Neuron (in vitro differentiated cells): ENCODE measurements at regions not wholly inside any gene's neighbourhood (a gene's known extent, or its start where the extent isn't known, plus 50 kb on each side); places are given as distances from the start of the nearest gene placed in this dataset.
"Not testable (repeated sequence)": the region's sequence is repeated elsewhere in the genome, so short reads cannot be mapped to it uniquely, and the experiment has no call there.

Experiments
- H2AFZ ChIP-seq: one replicate; pipeline ENCODE4 v1.6.1; 2013; ENCODE audit warnings: low read depth, mild to moderate bottlenecking, inconsistent platforms, low read length, moderate library complexity
- H3K27me3 ChIP-seq: one replicate; pipeline ENCODE4 v1.6.1; 2013; ENCODE audit warnings: low read length; ENCODE audit not compliant: insufficient read depth
- H3K36me3 ChIP-seq: one replicate; pipeline ENCODE4 v1.6.1; 2013; ENCODE audit warnings: low read length; ENCODE audit not compliant: insufficient read depth
- H3K4me1 ChIP-seq: one replicate; pipeline ENCODE4 v1.6.1; 2013; ENCODE audit warnings: low read length; ENCODE audit not compliant: insufficient read depth
- H3K4me3 ChIP-seq: 2 replicates; pipeline ENCODE4 v1.5.1; 2013; ENCODE audit warnings: mild to moderate bottlenecking, low read length, moderate library complexity
- H3K9me3 ChIP-seq: one replicate; pipeline ENCODE4 v1.6.1; 2013; ENCODE audit warnings: low read length

DNA sequence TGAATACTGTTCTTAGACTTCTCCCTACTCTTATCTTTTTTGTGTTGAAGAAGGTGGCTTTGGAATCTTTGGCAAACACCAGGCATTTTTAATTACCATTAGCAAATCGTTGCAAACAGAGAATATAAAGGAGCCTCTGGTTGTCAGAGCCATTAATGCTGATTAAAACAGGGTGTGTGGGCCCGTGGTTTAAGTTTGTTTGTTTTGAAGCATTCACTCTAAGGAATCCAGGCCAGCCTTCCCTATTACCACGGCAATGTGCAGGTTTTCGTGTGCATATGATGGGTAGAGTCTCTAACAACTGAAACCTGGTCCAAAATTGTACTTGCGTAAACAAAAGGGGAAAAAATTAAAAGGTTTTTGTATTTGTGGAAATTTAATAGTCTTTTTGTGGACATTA is 141.2 kb upstream of the GMNC start:
- H3K4me3 ChIP-seq, result no peak overlapping the region
- H3K9me3 ChIP-seq, result no peaks in the 10 kb centered on the region

DNA sequence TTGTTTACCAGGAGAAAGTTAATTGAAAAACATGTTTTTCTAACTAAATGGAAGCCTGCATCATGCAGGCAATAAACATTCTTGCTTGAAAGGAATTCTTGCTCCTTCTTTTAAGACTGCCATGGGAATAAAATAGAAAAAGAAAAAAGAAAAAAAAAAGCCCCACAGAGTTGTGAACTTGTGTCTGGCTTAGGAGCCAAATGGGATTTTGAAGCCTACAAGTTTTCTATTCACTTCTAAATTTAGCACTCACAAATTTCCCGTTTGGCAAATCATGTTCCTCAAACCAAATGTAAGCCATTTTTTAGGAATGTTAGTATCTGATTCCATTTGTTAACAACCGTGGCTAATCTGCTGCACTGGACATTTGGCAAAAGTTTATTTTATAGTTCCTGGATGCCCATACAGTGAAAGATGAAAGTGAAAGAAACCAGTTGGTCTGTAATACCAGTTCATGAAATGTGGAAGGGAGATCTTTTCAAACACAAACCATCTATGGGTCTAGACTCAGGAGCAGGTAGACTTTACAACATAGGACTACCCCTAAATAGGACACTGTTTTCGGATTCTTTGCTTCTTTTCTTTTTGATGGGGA is 133.8 kb upstream of the GMNC start:
- no peak overlapping the region for H2AFZ ChIP-seq
- H3K4me3 ChIP-seq, result no peak overlapping the region
- no peaks in the 10 kb centered on the region for H3K9me3 ChIP-seq
- H3K36me3 ChIP-seq, result no peaks in the 10 kb centered on the region
- H3K4me1 ChIP-seq, result no peaks in the 10 kb centered on the region
- H3K27me3 ChIP-seq, result no peaks in the 10 kb centered on the region

More for the DNA sequence above, 141.2 kb upstream of the GMNC start:
- H3K36me3 ChIP-seq, result no peaks in the 10 kb centered on the region
- H3K27me3 ChIP-seq, result no peaks in the 10 kb centered on the region
- peaks cover 6% of the 10 kb centered on the region for H3K4me1 ChIP-seq
- H2AFZ ChIP-seq, result no peak overlapping the region

DNA sequence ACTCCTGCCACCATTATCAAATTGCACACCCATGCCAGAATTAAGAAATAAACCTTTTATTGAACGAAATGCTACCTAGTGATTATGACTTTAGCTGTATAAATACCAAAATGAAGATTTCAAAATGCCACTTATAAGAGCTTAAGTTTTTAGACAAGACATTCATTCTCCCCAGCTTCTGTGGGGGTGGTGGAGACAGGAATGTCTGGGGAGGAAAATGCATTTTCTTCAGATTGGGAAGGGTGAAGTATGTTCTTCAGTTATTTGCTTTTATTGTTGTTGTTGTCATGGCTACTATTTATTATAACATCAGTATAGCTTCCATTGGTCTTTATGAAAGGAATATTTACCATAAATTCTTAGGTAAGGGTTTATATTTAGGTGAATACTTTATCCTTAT is 132.7 kb upstream of the GMNC start:
- Histone ChIP-seq H3K36me3 (no peaks in the 10 kb centered on the region), H2AFZ (no peak overlapping the region), H3K27me3 (no peaks in the 10 kb centered on the region), H3K4me3 (no peak overlapping the region), H3K9me3 (no peaks in the 10 kb centered on the region), H3K4me1 (no peaks in the 10 kb centered on the region)

DNA sequence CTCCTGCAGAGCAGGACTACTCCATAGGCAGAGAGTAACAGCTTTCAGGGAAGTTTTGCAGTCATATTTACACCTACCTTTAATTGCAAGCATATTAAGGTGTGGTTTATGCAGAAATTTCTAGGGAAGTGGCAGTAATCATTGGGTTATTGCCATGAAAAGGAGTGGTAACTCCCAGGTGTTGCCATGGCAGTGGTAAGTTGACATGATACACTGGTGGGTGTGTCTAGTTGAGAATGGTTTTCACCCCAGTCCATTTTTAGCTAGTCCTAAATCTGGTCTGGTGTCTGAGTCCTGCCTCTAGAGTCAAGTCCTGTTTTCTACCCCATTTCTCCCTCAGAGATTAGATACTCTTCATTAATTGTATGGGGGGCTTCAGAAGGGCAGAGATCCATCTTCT is 128.4 kb upstream of the GMNC start:
- Histone ChIP-seq H3K36me3 (no peaks in the 10 kb centered on the region), H3K4me1 (no peaks in the 10 kb centered on the region), H3K27me3 (no peaks in the 10 kb centered on the region), H3K9me3 (no peaks in the 10 kb centered on the region), H2AFZ (no peak overlapping the region), H3K4me3 (no peak overlapping the region)

GRCh38 chr3:190989218-190989617 is 126.7 kb upstream of the GMNC start:
- Histone ChIP-seq H2AFZ (no peak overlapping the region), H3K9me3 (no peaks in the 10 kb centered on the region), H3K36me3 (no peaks in the 10 kb centered on the region), H3K4me1 (no peaks in the 10 kb centered on the region), H3K4me3 (no peak overlapping the region), H3K27me3 (no peaks in the 10 kb centered on the region)

DNA sequence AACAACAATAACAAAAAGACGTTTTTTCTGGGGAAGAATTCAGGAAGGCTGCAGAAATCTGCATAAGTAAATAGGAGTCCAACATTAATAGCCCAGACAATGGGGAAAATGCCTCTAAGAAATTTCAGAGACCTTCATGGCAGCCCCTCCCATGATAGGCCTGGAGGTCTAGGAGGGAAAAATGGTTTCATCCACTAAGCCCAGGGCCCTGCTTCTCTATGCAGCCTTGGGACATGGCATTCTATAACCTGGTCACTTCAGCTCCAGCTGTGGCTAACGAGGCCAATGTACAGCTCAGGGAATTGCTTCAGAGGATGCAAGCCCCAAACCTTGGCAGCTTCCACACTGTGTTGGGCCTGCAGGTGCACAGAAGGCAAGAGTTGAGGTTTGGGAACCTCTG is 125.6 kb upstream of the GMNC start:
- Histone ChIP-seq H3K4me3 (no peak overlapping the region), H3K9me3 (no peaks in the 10 kb centered on the region), H2AFZ (no peak overlapping the region)

GRCh38 chr3:190984502-190985244 is 122.2 kb upstream of the GMNC start:
- H3K4me1 ChIP-seq, result no peaks in the 10 kb centered on the region
- H2AFZ ChIP-seq, result no peak overlapping the region
- no peak overlapping the region for H3K4me3 ChIP-seq
- no peaks in the 10 kb centered on the region for H3K36me3 ChIP-seq
- H3K9me3 ChIP-seq, result no peaks in the 10 kb centered on the region
- H3K27me3 ChIP-seq, result no peaks in the 10 kb centered on the region

More for the DNA sequence above, 125.6 kb upstream of the GMNC start:
- Histone ChIP-seq H3K36me3 (no peaks in the 10 kb centered on the region), H3K27me3 (no peaks in the 10 kb centered on the region), H3K4me1 (no peaks in the 10 kb centered on the region)

GRCh38 chr3:190983875-190984274 is 121.4 kb upstream of the GMNC start:
- H2AFZ ChIP-seq, result no peak overlapping the region
- H3K36me3 ChIP-seq, result no peaks in the 10 kb centered on the region
- H3K9me3 ChIP-seq, result no peaks in the 10 kb centered on the region
- no peak overlapping the region for H3K4me3 ChIP-seq
- no peaks in the 10 kb centered on the region for H3K27me3 ChIP-seq
- no peaks in the 10 kb centered on the region for H3K4me1 ChIP-seq

DNA sequence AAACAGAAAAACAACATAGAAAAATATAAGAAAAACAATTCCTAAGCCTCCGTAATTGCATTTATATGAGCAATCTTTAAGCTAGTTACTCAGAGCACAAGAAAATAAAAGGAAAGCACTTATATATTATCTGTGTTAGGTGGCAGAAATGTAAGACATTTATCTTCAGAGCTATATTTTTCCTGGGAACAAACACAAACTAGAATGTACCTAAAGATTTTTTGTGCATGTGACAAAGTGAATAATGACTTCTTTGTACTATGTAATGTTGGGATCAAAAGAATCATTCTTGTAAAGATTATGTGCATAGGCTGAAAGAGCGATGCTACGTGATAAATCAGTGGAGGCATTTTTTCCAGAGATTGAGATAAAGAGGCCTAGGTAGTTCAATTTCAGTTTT is 111.3 kb upstream of the GMNC start:
- H3K9me3 ChIP-seq, result no peaks in the 10 kb centered on the region
- H2AFZ ChIP-seq, result no peak overlapping the region

DNA sequence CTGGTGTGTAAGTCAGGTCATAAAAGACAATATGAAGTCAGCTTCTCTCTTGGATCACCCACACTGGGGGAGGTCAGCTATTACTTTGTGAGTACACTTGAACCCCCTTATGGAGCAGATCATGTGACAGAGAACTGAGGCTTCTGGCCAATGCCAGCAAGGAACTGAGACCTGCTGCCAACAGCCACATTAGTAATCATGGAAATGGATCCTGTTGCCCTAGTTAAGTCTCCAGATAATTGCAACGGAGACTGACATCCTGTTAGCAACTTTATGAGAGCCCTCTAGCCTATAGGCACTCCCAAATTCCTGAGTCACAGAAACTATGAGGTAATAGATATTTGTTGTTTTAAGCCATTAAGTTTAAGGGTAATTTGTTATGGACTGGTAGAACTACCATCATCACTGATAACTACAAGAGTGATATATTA is 110.4 kb upstream of the GMNC start:
- Histone ChIP-seq H2AFZ (no peak overlapping the region), H3K36me3 (no peaks in the 10 kb centered on the region), H3K27me3 (no peaks in the 10 kb centered on the region), H3K4me3 (no peak overlapping the region), H3K9me3 (no peaks in the 10 kb centered on the region), H3K4me1 (no peaks in the 10 kb centered on the region)

More for the DNA sequence above, 111.3 kb upstream of the GMNC start:
- Histone ChIP-seq H3K4me1 (no peaks in the 10 kb centered on the region), H3K27me3 (no peaks in the 10 kb centered on the region), H3K36me3 (no peaks in the 10 kb centered on the region), H3K4me3 (no peak overlapping the region)

- H2AFZ ChIP-seq, result no peak overlapping the region
- H3K36me3 ChIP-seq, result no peaks in the 10 kb centered on the region
- no peaks in the 10 kb centered on the region for H3K9me3 ChIP-seq
- H3K27me3 ChIP-seq, result no peaks in the 10 kb centered on the region
- no peak overlapping the region for H3K4me3 ChIP-seq
- H3K4me1 ChIP-seq, result no peaks in the 10 kb centered on the region
Measured at GRCh38 chr3:190972196-190972595, 109.7 kb upstream of the GMNC start.

DNA sequence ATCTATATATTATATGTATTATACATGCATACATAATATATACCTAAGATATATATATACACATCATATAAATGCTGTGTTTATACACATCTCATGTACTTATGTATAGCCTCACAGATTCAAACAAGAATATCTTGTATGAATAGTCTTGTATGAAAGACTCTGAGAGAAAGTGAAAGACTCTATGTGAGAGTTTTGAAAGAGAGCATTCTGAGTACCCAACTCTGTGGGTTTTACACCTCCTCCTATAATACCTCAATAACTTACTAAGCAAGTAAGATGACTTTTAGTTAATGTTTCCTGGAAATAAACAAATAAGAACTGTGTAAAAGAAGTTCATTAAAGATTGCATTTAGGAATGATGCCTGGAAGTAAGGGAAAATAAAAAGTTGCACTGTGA is 108.1 kb upstream of the GMNC start:
- Histone ChIP-seq H2AFZ (no peak overlapping the region), H3K36me3 (no peaks in the 10 kb centered on the region), H3K4me1 (no peaks in the 10 kb centered on the region), H3K27me3 (no peaks in the 10 kb centered on the region), H3K4me3 (no peak overlapping the region), H3K9me3 (no peaks in the 10 kb centered on the region)

DNA sequence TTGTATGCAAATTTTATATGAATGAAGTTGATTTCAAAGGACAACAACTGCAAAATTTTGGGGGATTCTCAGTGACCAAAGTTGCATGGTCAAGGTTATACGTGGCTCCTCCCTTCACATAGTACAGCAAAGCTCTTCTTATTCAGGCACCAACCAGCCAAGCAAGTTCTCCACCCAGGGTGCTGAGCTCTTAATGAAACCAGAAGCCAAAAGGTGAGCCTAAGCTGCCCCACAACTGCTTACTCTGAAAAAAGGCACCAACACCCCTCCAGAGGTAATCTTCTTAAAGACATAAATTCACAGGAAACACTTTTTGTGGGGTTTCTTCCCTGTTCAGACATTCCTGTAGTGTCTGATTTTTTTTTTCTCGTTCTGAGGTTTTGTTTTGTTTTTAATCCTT is 106.1 kb upstream of the GMNC start:
- H3K9me3 ChIP-seq, result no peaks in the 10 kb centered on the region
- H3K4me1 ChIP-seq, result no peaks in the 10 kb centered on the region
- H3K4me3 ChIP-seq, result no peak overlapping the region
- no peak overlapping the region for H2AFZ ChIP-seq
- no peaks in the 10 kb centered on the region for H3K36me3 ChIP-seq
- no peaks in the 10 kb centered on the region for H3K27me3 ChIP-seq

- H3K4me3 ChIP-seq, H3K9me3 ChIP-seq, H3K27me3 ChIP-seq: not testable (repeated sequence)
Measured at GRCh38 chr3:190964931-190965330, 102.4 kb upstream of the GMNC start.

More at GRCh38 chr3:190964931-190965330, 102.4 kb upstream of the GMNC start:
- not testable (repeated sequence) for H3K4me1 ChIP-seq, H3K36me3 ChIP-seq, H2AFZ ChIP-seq
